ENCODE measurements at regions not wholly inside any gene's neighbourhood (a gene's known extent, or its start where the extent isn't known, plus 50 kb on each side); places are given as distances from the start of the nearest gene placed in this dataset.

GRCh38 chr9:3628239-3628638 is 102.4 kb upstream of the RFX3 start:
- Histone ChIP-seq H3K36me3 (ENCODE audit: control insufficient read depth, insufficient read depth, low read length) (no peaks in the 10 kb centered on the region), H3K4me1 (ENCODE audit: control insufficient read depth, insufficient read depth, low read length, poor library complexity, severe bottlenecking) (no peaks in the 10 kb centered on the region), H3K27ac (ENCODE audit: low read depth, low read length, severe bottlenecking) (no peak overlapping the region), H3K4me3 (ENCODE audit: extremely low read depth, insufficient read depth, low read length, poor library complexity, severe bottlenecking) (no peak overlapping the region), H3K9me3 (ENCODE audit: control insufficient read depth, low read length) (no peaks in the 10 kb centered on the region)

GRCh38 chr9:3608011-3608410 is 82.2 kb upstream of the RFX3 start:
- H3K36me3 ChIP-seq (ENCODE audit: control insufficient read depth, insufficient read depth, low read length) = no peaks in the 10 kb centered on the region
- H3K4me1 ChIP-seq (ENCODE audit: control insufficient read depth, insufficient read depth, low read length, poor library complexity, severe bottlenecking) = no peaks in the 10 kb centered on the region
- no peak overlapping the region for H3K27ac ChIP-seq (ENCODE audit: low read depth, low read length, severe bottlenecking)
- no peak overlapping the region for H3K4me3 ChIP-seq (ENCODE audit: extremely low read depth, insufficient read depth, low read length, poor library complexity, severe bottlenecking)
- no peaks in the 10 kb centered on the region for H3K9me3 ChIP-seq (ENCODE audit: control insufficient read depth, low read length)
- WGBS, 2 experiments (ENCODE audit: insufficient coverage in 2 of 2) = 80 to 100% methylated on average over 1 of the region's 5 CpGs

- 100% methylated on average over 2 of the region's 3 CpGs; no CpG with 5 or more reads in 1 of the 2 experiments for WGBS, 2 experiments (ENCODE audit: insufficient coverage in 2 of 2)
- Histone ChIP-seq H3K4me3 (ENCODE audit: extremely low read depth, insufficient read depth, low read length, poor library complexity, severe bottlenecking) (no peak overlapping the region), H3K36me3 (ENCODE audit: control insufficient read depth, insufficient read depth, low read length) (no peaks in the 10 kb centered on the region), H3K4me1 (ENCODE audit: control insufficient read depth, insufficient read depth, low read length, poor library complexity, severe bottlenecking) (no peaks in the 10 kb centered on the region), H3K9me3 (ENCODE audit: control insufficient read depth, low read length) (no peaks in the 10 kb centered on the region), H3K27ac (ENCODE audit: low read depth, low read length, severe bottlenecking) (no peak overlapping the region)
Observed at GRCh38 chr9:3600672-3601071, 74.9 kb upstream of the RFX3 start.

GRCh38 chr9:3597792-3598191 is 72.0 kb upstream of the RFX3 start:
- Histone ChIP-seq H3K36me3 (ENCODE audit: control insufficient read depth, insufficient read depth, low read length) (no peaks in the 10 kb centered on the region), H3K4me3 (ENCODE audit: extremely low read depth, insufficient read depth, low read length, poor library complexity, severe bottlenecking) (no peak overlapping the region), H3K27ac (ENCODE audit: low read depth, low read length, severe bottlenecking) (no peak overlapping the region), H3K9me3 (ENCODE audit: control insufficient read depth, low read length) (no peaks in the 10 kb centered on the region), H3K4me1 (ENCODE audit: control insufficient read depth, insufficient read depth, low read length, poor library complexity, severe bottlenecking) (no peaks in the 10 kb centered on the region)
- WGBS, 2 experiments (ENCODE audit: insufficient coverage in 2 of 2) = 93 to 98% methylated on average over 6 of the region's 8 CpGs

GRCh38 chr9:3586066-3586465 is 60.3 kb upstream of the RFX3 start:
- H3K4me3 ChIP-seq (ENCODE audit: extremely low read depth, insufficient read depth, low read length, poor library complexity, severe bottlenecking) = no peak overlapping the region
- no peaks in the 10 kb centered on the region for H3K36me3 ChIP-seq (ENCODE audit: control insufficient read depth, insufficient read depth, low read length)
- peaks cover 4% of the 10 kb centered on the region for H3K9me3 ChIP-seq (ENCODE audit: control insufficient read depth, low read length)
- no peaks in the 10 kb centered on the region for H3K4me1 ChIP-seq (ENCODE audit: control insufficient read depth, insufficient read depth, low read length, poor library complexity, severe bottlenecking)
- no peak overlapping the region for H3K27ac ChIP-seq (ENCODE audit: low read depth, low read length, severe bottlenecking)

- no peak overlapping the region for H3K4me3 ChIP-seq (ENCODE audit: extremely low read depth, insufficient read depth, low read length, poor library complexity, severe bottlenecking)
- no peaks in the 10 kb centered on the region for H3K36me3 ChIP-seq (ENCODE audit: control insufficient read depth, insufficient read depth, low read length)
- no peaks in the 10 kb centered on the region for H3K4me1 ChIP-seq (ENCODE audit: control insufficient read depth, insufficient read depth, low read length, poor library complexity, severe bottlenecking)
- WGBS, 2 experiments (ENCODE audit: insufficient coverage in 2 of 2) = 91 to 92% methylated on average over 4 to 6 of the region's 6 CpGs
- no peak overlapping the region for H3K27ac ChIP-seq (ENCODE audit: low read depth, low read length, severe bottlenecking)
- peaks cover 6% of the 10 kb centered on the region for H3K9me3 ChIP-seq (ENCODE audit: control insufficient read depth, low read length)
Observed at GRCh38 chr9:3585606-3586005, 59.8 kb upstream of the RFX3 start.

GRCh38 chr9:3578786-3579185 is 53.0 kb upstream of the RFX3 start:
- Histone ChIP-seq H3K27ac (ENCODE audit: low read depth, low read length, severe bottlenecking) (no peak overlapping the region), H3K36me3 (ENCODE audit: control insufficient read depth, insufficient read depth, low read length) (no peaks in the 10 kb centered on the region), H3K4me1 (ENCODE audit: control insufficient read depth, insufficient read depth, low read length, poor library complexity, severe bottlenecking) (no peaks in the 10 kb centered on the region), H3K4me3 (ENCODE audit: extremely low read depth, insufficient read depth, low read length, poor library complexity, severe bottlenecking) (no peak overlapping the region), H3K9me3 (ENCODE audit: control insufficient read depth, low read length) (peaks cover 6% of the 10 kb centered on the region)
- WGBS, 2 experiments (ENCODE audit: insufficient coverage in 2 of 2) = 100% methylated on average over 1 of the region's 2 CpGs; no CpG with 5 or more reads in 1 of the 2 experiments

- no peaks in the 10 kb centered on the region for H3K4me1 ChIP-seq (ENCODE audit: control insufficient read depth, insufficient read depth, low read length, poor library complexity, severe bottlenecking)
- no peak overlapping the region for H3K27ac ChIP-seq (ENCODE audit: low read depth, low read length, severe bottlenecking)
- WGBS, 2 experiments (ENCODE audit: insufficient coverage in 2 of 2) = 79 to 97% methylated on average over 4 to 7 of the region's 7 CpGs
Observed at GRCh38 chr9:3576328-3576727, 50.5 kb upstream of the RFX3 start.

GRCh38 chr9:3575821-3576220 is 50.0 kb upstream of the RFX3 start:
- Histone ChIP-seq H3K36me3 (ENCODE audit: control insufficient read depth, insufficient read depth, low read length) (no peaks in the 10 kb centered on the region), H3K9me3 (ENCODE audit: control insufficient read depth, low read length) (no peaks in the 10 kb centered on the region), H3K4me1 (ENCODE audit: control insufficient read depth, insufficient read depth, low read length, poor library complexity, severe bottlenecking) (no peaks in the 10 kb centered on the region), H3K4me3 (ENCODE audit: extremely low read depth, insufficient read depth, low read length, poor library complexity, severe bottlenecking) (no peak overlapping the region), H3K27ac (ENCODE audit: low read depth, low read length, severe bottlenecking) (no peak overlapping the region)
- WGBS, 2 experiments (ENCODE audit: insufficient coverage in 2 of 2) = 78 to 92% methylated on average over 1 to 3 of the region's 3 CpGs

More at GRCh38 chr9:3576328-3576727, 50.5 kb upstream of the RFX3 start:
- H3K9me3 ChIP-seq (ENCODE audit: control insufficient read depth, low read length) = peaks cover 5% of the 10 kb centered on the region
- no peaks in the 10 kb centered on the region for H3K36me3 ChIP-seq (ENCODE audit: control insufficient read depth, insufficient read depth, low read length)
- no peak overlapping the region for H3K4me3 ChIP-seq (ENCODE audit: extremely low read depth, insufficient read depth, low read length, poor library complexity, severe bottlenecking)

Measured in mesodermal cell (in vitro differentiated cells).